ENCODE measurements at regions not wholly inside any gene's neighbourhood (a gene's known extent, or its start where the extent isn't known, plus 50 kb on each side); places are given as distances from the start of the nearest gene placed in this dataset.
A peak's percentile ranks its signal among the peaks of the same experiment; 100 is the strongest.

- Histone ChIP-seq H3K4me3 (no peak overlapping the region), H3K27ac (no peak overlapping the region), H3K4me1 (no peaks in the 10 kb centered on the region), H3K27me3 (no peaks in the 10 kb centered on the region), H3K4me2 (no peak overlapping the region), H3K9ac (no peak overlapping the region), H3K36me3 (no peaks in the 10 kb centered on the region), H4K20me1 (no peaks in the 10 kb centered on the region), H3K9me3 (no peaks in the 10 kb centered on the region)
- TF ChIP-seq Cebpa-rat (IDR thresholded peaks at IDR 0.05), result no peak
Measured at GRCh38 chr16:54517181-54517580, 230.6 kb upstream of the IRX3 start.

- no peak overlapping the region for H3K27ac ChIP-seq
- H3K27me3 ChIP-seq, result no peaks in the 10 kb centered on the region
Measured at GRCh38 chr16:54512467-54512995, 225.9 kb upstream of the IRX3 start.

GRCh38 chr16:54511222-54511731, 224.7 kb upstream of the IRX3 start:
- no peaks in the 10 kb centered on the region; the same call in 1 of the 2 replicates for H3K27me3 ChIP-seq

More at GRCh38 chr16:54512467-54512995, 225.9 kb upstream of the IRX3 start:
- TF ChIP-seq Cebpa-rat (IDR thresholded peaks at IDR 0.05), result no peak
- Histone ChIP-seq H3K9ac (no peak overlapping the region), H3K4me1 (peaks cover under 1% of the 10 kb centered on the region; the same call in 1 of the 2 replicates), H3K4me2 (no peak overlapping the region), H4K20me1 (no peaks in the 10 kb centered on the region), H3K4me3 (no peak overlapping the region), H3K9me3 (no peaks in the 10 kb centered on the region), H3K36me3 (no peaks in the 10 kb centered on the region)

GRCh38 chr16:54510685-54511221, 224.2 kb upstream of the IRX3 start:
- Histone ChIP-seq H3K36me3 (no peaks in the 10 kb centered on the region), H3K27ac (no peak overlapping the region), H3K4me2 (no peak overlapping the region), H3K4me3 (no peak overlapping the region), H3K27me3 (no peaks in the 10 kb centered on the region; the same call in 1 of the 2 replicates), H3K9ac (no peak overlapping the region), H3K4me1 (peaks cover 11% of the 10 kb centered on the region), H3K9me3 (no peaks in the 10 kb centered on the region), H4K20me1 (no peaks in the 10 kb centered on the region)
- TF ChIP-seq Cebpa-rat (IDR thresholded peaks at IDR 0.05), result no peak

More at GRCh38 chr16:54511222-54511731, 224.7 kb upstream of the IRX3 start:
- no peak overlapping the region for H3K27ac ChIP-seq
- H4K20me1 ChIP-seq, result no peaks in the 10 kb centered on the region
- no peak overlapping the region for H3K4me2 ChIP-seq
- no peaks in the 10 kb centered on the region for H3K36me3 ChIP-seq
- no peaks in the 10 kb centered on the region for H3K9me3 ChIP-seq
- no peak overlapping the region for H3K4me3 ChIP-seq
- no peak for TF ChIP-seq Cebpa-rat (IDR thresholded peaks at IDR 0.05)
- H3K9ac ChIP-seq, result no peak overlapping the region
- peaks cover 11% of the 10 kb centered on the region for H3K4me1 ChIP-seq

- Histone ChIP-seq H3K4me3 (no peak overlapping the region), H3K9me3 (no peaks in the 10 kb centered on the region), H3K4me1 (peaks cover 11% of the 10 kb centered on the region), H3K36me3 (no peaks in the 10 kb centered on the region), H3K4me2 (no peak overlapping the region), H3K27ac (no peak overlapping the region), H4K20me1 (no peaks in the 10 kb centered on the region), H3K27me3 (no peaks in the 10 kb centered on the region; the same call in 1 of the 2 replicates), H3K9ac (no peak overlapping the region)
- TF ChIP-seq Cebpa-rat (IDR thresholded peaks at IDR 0.05), result no peak
Measured at GRCh38 chr16:54509456-54509855, 222.9 kb upstream of the IRX3 start.

- Histone ChIP-seq H3K9me3 (no peaks in the 10 kb centered on the region), H4K20me1 (no peaks in the 10 kb centered on the region), H3K9ac (no peak overlapping the region), H3K27ac (no peak overlapping the region), H3K36me3 (no peaks in the 10 kb centered on the region), H3K4me3 (no peak overlapping the region), H3K4me1 (peaks cover 11% of the 10 kb centered on the region), H3K4me2 (no peak overlapping the region), H3K27me3 (no peaks in the 10 kb centered on the region; the same call in 1 of the 2 replicates)
- no peak for TF ChIP-seq Cebpa-rat (IDR thresholded peaks at IDR 0.05)
Measured at GRCh38 chr16:54508351-54508750, 221.8 kb upstream of the IRX3 start.

GRCh38 chr16:54506741-54507500, 220.3 kb upstream of the IRX3 start:
- TF ChIP-seq Cebpa-rat (IDR thresholded peaks at IDR 0.05), result no peak
- no peak overlapping the region for H3K27ac ChIP-seq
- no peaks in the 10 kb centered on the region; the same call in 1 of the 2 replicates for H3K27me3 ChIP-seq
- no peaks in the 10 kb centered on the region for H4K20me1 ChIP-seq
- peaks cover 11% of the 10 kb centered on the region for H3K4me1 ChIP-seq
- peak overlapping the region; percentile 9; the same call in 1 of the 2 replicates for H3K4me2 ChIP-seq
- no peaks in the 10 kb centered on the region for H3K36me3 ChIP-seq
- H3K9ac ChIP-seq, result no peak overlapping the region
- no peak overlapping the region for H3K4me3 ChIP-seq
- H3K9me3 ChIP-seq, result no peaks in the 10 kb centered on the region

- no peak overlapping the region for H3K4me3 ChIP-seq
- no peak for TF ChIP-seq Cebpa-rat (IDR thresholded peaks at IDR 0.05)
- no peak overlapping the region for H3K9ac ChIP-seq
- no peak overlapping the region for H3K27ac ChIP-seq
- no peak overlapping the region for H3K4me2 ChIP-seq
- peaks cover 11% of the 10 kb centered on the region for H3K4me1 ChIP-seq
- H4K20me1 ChIP-seq, result no peaks in the 10 kb centered on the region
- no peaks in the 10 kb centered on the region for H3K36me3 ChIP-seq
- H3K9me3 ChIP-seq, result no peaks in the 10 kb centered on the region
- H3K27me3 ChIP-seq, result no peaks in the 10 kb centered on the region; the same call in 1 of the 2 replicates
Measured at GRCh38 chr16:54506214-54506580, 219.6 kb upstream of the IRX3 start.

GRCh38 chr16:54505549-54506213, 219.1 kb upstream of the IRX3 start:
- H3K27me3 ChIP-seq, result no peaks in the 10 kb centered on the region; the same call in 1 of the 2 replicates
- no peak for TF ChIP-seq Cebpa-rat (IDR thresholded peaks at IDR 0.05)
- no peak overlapping the region for H3K4me3 ChIP-seq
- H3K4me2 ChIP-seq, result no peak overlapping the region
- no peaks in the 10 kb centered on the region for H4K20me1 ChIP-seq
- no peak overlapping the region for H3K27ac ChIP-seq
- H3K9ac ChIP-seq, result no peak overlapping the region
- H3K36me3 ChIP-seq, result no peaks in the 10 kb centered on the region
- no peaks in the 10 kb centered on the region for H3K9me3 ChIP-seq
- peaks cover 11% of the 10 kb centered on the region for H3K4me1 ChIP-seq

All from BLaER1 (cell line).